UCSD-AML1 (cell line): ENCODE measurements at regions not wholly inside any gene's neighbourhood (a gene's known extent, or its start where the extent isn't known, plus 50 kb on each side); places are given as distances from the start of the nearest gene placed in this dataset.

Experiments
- DNase-seq: peaks from one replicate; lab custom pipeline; 2025; ENCODE audit not compliant: unreplicated experiment; lab: John Stamatoyannopoulos, UW

GRCh38 chr13:109454167-109454917, 332.0 kb downstream of the IRS2 start:
- DNase-seq: no peak

- DNase-seq: no peak
Observed at GRCh38 chr13:109451726-109452125, 334.7 kb downstream of the IRS2 start.

GRCh38 chr13:109448629-109449028, 337.8 kb downstream of the IRS2 start:
- no peak for DNase-seq

- DNase-seq: no peak
Observed at GRCh38 chr13:109447667-109448066, 338.7 kb downstream of the IRS2 start.

GRCh38 chr13:109440320-109440719, 346.1 kb downstream of the IRS2 start:
- no peak for DNase-seq

- no peak for DNase-seq
Observed at GRCh38 chr13:109439813-109440212, 346.6 kb downstream of the IRS2 start.

GRCh38 chr13:109436841-109437240, 349.5 kb downstream of the IRS2 start:
- DNase-seq: no peak

- no peak for DNase-seq
Observed at GRCh38 chr13:109436055-109436622, 350.2 kb downstream of the IRS2 start.

- no peak for DNase-seq
Observed at GRCh38 chr13:109431217-109431616, 355.2 kb downstream of the IRS2 start.

GRCh38 chr13:109428146-109428545, 358.2 kb downstream of the IRS2 start:
- DNase-seq: no peak

- no peak for DNase-seq
Observed at GRCh38 chr13:109427695-109428094, 358.7 kb downstream of the IRS2 start.

- no peak for DNase-seq
Observed at GRCh38 chr13:109427148-109427547, 359.2 kb downstream of the IRS2 start.

GRCh38 chr13:109426690-109426990, 359.7 kb downstream of the IRS2 start:
- DNase-seq: no peak

- no peak for DNase-seq
Observed at GRCh38 chr13:109425821-109426689, 360.3 kb downstream of the IRS2 start.

GRCh38 chr13:109422161-109422560, 364.2 kb downstream of the IRS2 start:
- DNase-seq: no peak

GRCh38 chr13:109419896-109420295, 366.5 kb downstream of the IRS2 start:
- DNase-seq: no peak

- no peak for DNase-seq
Observed at GRCh38 chr13:109418111-109418510, 368.3 kb downstream of the IRS2 start.

GRCh38 chr13:109416001-109416400, 370.4 kb downstream of the IRS2 start:
- no peak for DNase-seq

- DNase-seq: no peak
Observed at GRCh38 chr13:109415057-109415456, 371.3 kb downstream of the IRS2 start.

GRCh38 chr13:109412283-109412901, 374.0 kb downstream of the IRS2 start:
- DNase-seq: no peak

- no peak for DNase-seq
Observed at GRCh38 chr13:109410868-109411267, 375.5 kb downstream of the IRS2 start.
